ENCODE measurements at regions not wholly inside any gene's neighbourhood (a gene's known extent, or its start where the extent isn't known, plus 50 kb on each side); places are given as distances from the start of the nearest gene placed in this dataset.

DNA sequence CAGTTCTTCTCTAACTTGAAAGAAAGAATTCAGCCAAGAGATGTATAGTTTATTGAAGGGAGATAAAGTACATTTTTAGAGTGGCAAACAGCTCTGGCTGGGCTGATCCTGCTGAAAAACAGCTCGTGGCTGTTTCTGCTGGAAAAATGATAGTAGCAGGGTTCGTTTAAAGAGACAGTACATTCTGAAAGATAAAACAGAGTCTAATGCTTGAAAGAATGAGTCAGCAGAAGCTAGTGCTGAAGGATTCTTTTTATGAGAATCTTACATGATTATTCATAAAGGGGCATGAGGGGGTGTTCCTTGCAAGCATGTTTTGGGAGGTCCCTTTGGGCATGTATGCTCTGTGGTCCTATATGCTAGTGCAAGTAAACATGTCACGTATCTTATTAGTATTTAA, 790.0 kb downstream of the PCDH18 start:
- TF ChIP-seq ZNF274 (IDR thresholded peaks at IDR 0.05; ENCODE audit: low read length) = no peak
- no peak for TF ChIP-seq ZNF274 (tag by site-specific recombination; IDR thresholded peaks at IDR 0.05; ENCODE audit: borderline replicate concordance)
- no peak for TF ChIP-seq SETDB1 (IDR thresholded peaks at IDR 0.05; ENCODE audit: insufficient read length, low read length)
- TF ChIP-seq TRIM28 (IDR thresholded peaks at IDR 0.05; ENCODE audit: borderline replicate concordance, low read length) = no peak
- no peak for TF ChIP-seq ZIC2 (tag by site-specific recombination; IDR thresholded peaks at IDR 0.05)
- TF ChIP-seq, protein P1, sequence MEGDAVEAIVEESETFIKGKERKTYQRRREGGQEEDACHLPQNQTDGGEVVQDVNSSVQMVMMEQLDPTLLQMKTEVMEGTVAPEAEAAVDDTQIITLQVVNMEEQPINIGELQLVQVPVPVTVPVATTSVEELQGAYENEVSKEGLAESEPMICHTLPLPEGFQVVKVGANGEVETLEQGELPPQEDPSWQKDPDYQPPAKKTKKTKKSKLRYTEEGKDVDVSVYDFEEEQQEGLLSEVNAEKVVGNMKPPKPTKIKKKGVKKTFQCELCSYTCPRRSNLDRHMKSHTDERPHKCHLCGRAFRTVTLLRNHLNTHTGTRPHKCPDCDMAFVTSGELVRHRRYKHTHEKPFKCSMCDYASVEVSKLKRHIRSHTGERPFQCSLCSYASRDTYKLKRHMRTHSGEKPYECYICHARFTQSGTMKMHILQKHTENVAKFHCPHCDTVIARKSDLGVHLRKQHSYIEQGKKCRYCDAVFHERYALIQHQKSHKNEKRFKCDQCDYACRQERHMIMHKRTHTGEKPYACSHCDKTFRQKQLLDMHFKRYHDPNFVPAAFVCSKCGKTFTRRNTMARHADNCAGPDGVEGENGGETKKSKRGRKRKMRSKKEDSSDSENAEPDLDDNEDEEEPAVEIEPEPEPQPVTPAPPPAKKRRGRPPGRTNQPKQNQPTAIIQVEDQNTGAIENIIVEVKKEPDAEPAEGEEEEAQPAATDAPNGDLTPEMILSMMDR (tag by site-specific recombination; IDR thresholded peaks at IDR 0.05) = no peak
- TF ChIP-seq ZNF792 (tag by site-specific recombination; IDR thresholded peaks at IDR 0.05) = no peak
- TF ChIP-seq ZNF140 (tag by site-specific recombination; IDR thresholded peaks at IDR 0.05) = no peak
- TF ChIP-seq ZNF626 (tag by site-specific recombination; IDR thresholded peaks at IDR 0.05) = no peak
- no peak for TF ChIP-seq KLF16 (tag by site-specific recombination; IDR thresholded peaks at IDR 0.05)
- TF ChIP-seq ZNF76 (tag by site-specific recombination; IDR thresholded peaks at IDR 0.05; ENCODE audit: borderline replicate concordance, low read depth) = no peak
- TF ChIP-seq REPIN1 (tag by site-specific recombination; IDR thresholded peaks at IDR 0.05; ENCODE audit: low read depth) = no peak
- no peak for TF ChIP-seq ZNF175 (tag by site-specific recombination; IDR thresholded peaks at IDR 0.05)
- no peak for TF ChIP-seq ZNF629 (tag by site-specific recombination; IDR thresholded peaks at IDR 0.05)
